SK-N-SH (cell line): ENCODE measurements at regions not wholly inside any gene's neighbourhood (a gene's known extent, or its start where the extent isn't known, plus 50 kb on each side); places are given as distances from the start of the nearest gene placed in this dataset.

Source experiments
- CTCF ChIA-PET: fragments of 300-600, 350-600 bp; formaldehyde crosslinking; extraction: SDS; loops from one replicate; lab custom pipeline; 2021; lab: Yijun Ruan, JAX
- POLR2A ChIA-PET: fragments of 350-600 bp; sonication (Branson Sonifier 250); formaldehyde crosslinking; extraction: SDS; loops from one replicate; lab custom pipeline; 2020; ENCODE audit warnings: antibody characterized with exemption, inconsistent platforms; lab: Yijun Ruan, JAX
- DNase-seq: peaks from one replicate; pipeline ENCODE4 v3.0.0; 2012
- H2AFZ ChIP-seq: fragments of 200-600 bp; sonication (generic); 2 replicates; pipeline ENCODE4 v1.8.1; 2016; ENCODE audit warnings: antibody characterized with exemption, mild to moderate bottlenecking, low read depth
- H3F3A ChIP-seq: fragments of 200-600 bp; sonication (generic); replicated peaks from 2 replicates; pipeline ENCODE3; 2016; ENCODE audit warnings: antibody characterized with exemption, mild to moderate bottlenecking; ENCODE audit not compliant: insufficient read depth
- H3K27ac ChIP-seq, 2 experiments: fragments of 200-500 bp in 1 of 2; fragments of 200-600 bp in 1 of 2; sonication (Bioruptor generic) in 1 of 2; sonication (generic), shearing (Covaris generic) in 1 of 2; 2 replicates each; pipeline versions ENCODE4 v1.5.1 to v1.6.1; 2014 to 2016; ENCODE audit warnings: low read depth in 2 of 2, inconsistent platforms in 1 of 2, low read length in 1 of 2, mild to moderate bottlenecking in 1 of 2, mixed read lengths in 1 of 2
- H3K27me3 ChIP-seq: fragments of 200-600 bp; sonication (generic), shearing (Covaris generic); 2 replicates; pipeline ENCODE4 v1.6.1; 2016; ENCODE audit warnings: mixed run types; ENCODE audit not compliant: insufficient read depth
- H3K36me3 ChIP-seq, 2 experiments: fragments of 200-500 bp in 1 of 2; fragments of 200-600 bp in 1 of 2; sonication (Bioruptor generic) in 1 of 2; sonication (generic) in 1 of 2; replicated peaks in 1 of 2; 2 replicates each; pipeline versions ENCODE3 to v1.5.1; 2014 to 2016; ENCODE audit warnings: low read length in 1 of 2, mild to moderate bottlenecking in 1 of 2; ENCODE audit not compliant: insufficient read depth in 2 of 2, control insufficient read depth in 1 of 2
- H3K4me1 ChIP-seq, 2 experiments: fragments of 200-500 bp in 1 of 2; fragments of 200-600 bp in 1 of 2; sonication (Bioruptor generic) in 1 of 2; sonication (generic), shearing (Covaris generic) in 1 of 2; 2 replicates each; pipeline versions ENCODE4 v1.5.1 to v1.6.1; 2014 to 2016; ENCODE audit warnings: low read depth in 1 of 2, low read length in 1 of 2, mixed run types in 1 of 2; ENCODE audit not compliant: insufficient read depth in 2 of 2, control insufficient read depth in 1 of 2
- H3K4me2 ChIP-seq: fragments of 200-600 bp; sonication (generic), shearing (Covaris generic); 2 replicates; pipeline ENCODE4 v1.6.1; 2017; ENCODE audit warnings: mixed run types
- H3K4me3 ChIP-seq, 2 experiments: fragments of 200-500 bp in 1 of 2; fragments of 200-600 bp in 1 of 2; sonication (Bioruptor generic) in 1 of 2; sonication (generic), shearing (Covaris generic) in 1 of 2; 2 replicates each; pipeline versions ENCODE4 v1.5.1 to v1.8.1; 2014 to 2016; ENCODE audit warnings: low read depth in 2 of 2, inconsistent platforms in 1 of 2, low read length in 1 of 2, mild to moderate bottlenecking in 1 of 2, mixed read lengths in 1 of 2, moderate library complexity in 1 of 2
- H3K79me2 ChIP-seq: fragments of 200-600 bp; sonication (generic); 2 replicates; pipeline ENCODE4 v1.8.1; 2017; ENCODE audit warnings: mild to moderate bottlenecking; ENCODE audit not compliant: insufficient read depth
- H3K9ac ChIP-seq: fragments of 200-600 bp; sonication (generic); 2 replicates; pipeline ENCODE4 v1.6.1; 2017; ENCODE audit warnings: mixed run types
- H3K9me2 ChIP-seq: fragments of 200-600 bp; sonication (generic); 2 replicates; pipeline ENCODE4 v1.6.1; 2017; ENCODE audit warnings: mixed run types
- H3K9me3 ChIP-seq: fragments of 200-600 bp; sonication (generic); 2 replicates; pipeline ENCODE4 v1.6.1; 2017; ENCODE audit warnings: mixed run types, mild to moderate bottlenecking, moderate library complexity
- H4K20me1 ChIP-seq: fragments of 200-600 bp; sonication (generic); 2 replicates; pipeline ENCODE4 v1.6.1; 2017; ENCODE audit warnings: mild to moderate bottlenecking, mixed run types; ENCODE audit not compliant: insufficient read depth
- EP300 ChIP-seq, 2 experiments: IDR thresholded peaks; 2 replicates each; pipeline versions ENCODE4 v1.4.0 to v1.6.1; 2012; ENCODE audit warnings: borderline replicate concordance in 1 of 2, low read depth in 1 of 2, low read length in 1 of 2
- EZH2phosphoT487 ChIP-seq: fragments of 200-600 bp; sonication (generic); IDR thresholded peaks from 2 replicates; pipeline ENCODE4 v1.6.1; 2017; ENCODE audit warnings: low read depth, mixed run types, mild to moderate bottlenecking, antibody characterized with exemption, moderate library complexity, borderline replicate concordance
- FOXM1 ChIP-seq: IDR thresholded peaks from 2 replicates; pipeline ENCODE4 v1.4.0; 2012; ENCODE audit warnings: low read depth, mild to moderate bottlenecking
- GABPA ChIP-seq: IDR thresholded peaks from 2 replicates; pipeline ENCODE4 v1.4.0; 2012; ENCODE audit warnings: low read depth, mild to moderate bottlenecking
- MAX ChIP-seq: IDR thresholded peaks from 2 replicates; pipeline ENCODE4 v1.4.0; 2012; ENCODE audit warnings: low read depth
- NFIC ChIP-seq: IDR thresholded peaks from 2 replicates; pipeline ENCODE4 v1.4.0; 2012; ENCODE audit warnings: borderline replicate concordance
- NRF1 ChIP-seq: IDR thresholded peaks from 2 replicates; pipeline ENCODE4 v1.6.1; 2012; ENCODE audit warnings: low read depth, mild to moderate bottlenecking, low read length
- PBX3 ChIP-seq: IDR thresholded peaks from 2 replicates; pipeline ENCODE4; 2012
- POLR2AphosphoS5 ChIP-seq: IDR thresholded peaks from 2 replicates; pipeline ENCODE4 v1.6.1; 2012; ENCODE audit warnings: low read depth, low read length
- RAD21 ChIP-seq: IDR thresholded peaks from 2 replicates; pipeline ENCODE4 v1.6.1; 2012; ENCODE audit warnings: mild to moderate bottlenecking, low read length
- RCOR1 ChIP-seq: fragments of 150-350 bp; IDR thresholded peaks from 2 replicates; pipeline ENCODE4 v1.6.1; 2017; ENCODE audit warnings: antibody characterized with exemption, low read length
- RFX5 ChIP-seq: IDR thresholded peaks from 2 replicates; pipeline ENCODE4 v1.6.1; 2012; ENCODE audit warnings: mild to moderate bottlenecking, improper control_type of control experiment, low read length
- RXRA ChIP-seq: IDR thresholded peaks from 2 replicates; pipeline ENCODE4 v1.4.0; 2012; ENCODE audit warnings: low read depth, mild to moderate bottlenecking, borderline replicate concordance
- SIN3A ChIP-seq: IDR thresholded peaks from 2 replicates; pipeline ENCODE4 v1.6.1; 2012; ENCODE audit warnings: low read depth, mild to moderate bottlenecking, low read length, moderate library complexity, borderline replicate concordance
- YY1 ChIP-seq: IDR thresholded peaks from 2 replicates; pipeline ENCODE4 v1.4.0; 2012; ENCODE audit warnings: low read depth, mild to moderate bottlenecking
- WGBS: methylation state at CpG from one replicate; pipeline ENCODE4 v1.1.6; 2017; ENCODE audit warnings: low lambda C conversion rate; 5-methylcytosine and 5-hydroxymethylcytosine counted together

DNA sequence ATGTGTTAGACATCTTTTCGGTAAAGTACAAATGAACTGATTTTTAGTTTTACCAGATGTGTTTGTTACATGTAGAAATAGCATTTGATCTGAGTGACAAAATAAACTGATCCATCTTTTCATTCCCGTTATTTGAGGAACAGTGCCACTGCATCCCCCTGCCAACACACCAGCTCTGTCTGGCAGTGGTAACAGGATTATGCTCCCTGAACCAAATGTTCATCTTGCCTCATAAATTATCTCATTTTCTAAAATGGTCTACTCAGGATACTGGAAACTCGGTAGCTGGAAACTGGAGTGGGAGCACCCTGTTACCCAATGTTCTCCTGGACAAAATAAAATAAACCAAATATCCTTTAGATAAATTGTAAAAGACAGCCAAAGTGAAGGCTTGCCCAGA is 171.6 kb downstream of the FAT4 start:
- Histone ChIP-seq H3K9me3 (no peaks in the 10 kb centered on the region), H3F3A (peaks cover 6% of the 10 kb centered on the region), H3K36me3 (peaks cover 35 to 44% of the 10 kb centered on the region in 2 experiments), H3K4me1 (peaks cover 2 to 6% of the 10 kb centered on the region in 2 experiments; a peak in 3 of 4 replicates), H3K79me2 (no peaks in the 10 kb centered on the region), H3K27me3 (no peaks in the 10 kb centered on the region), H4K20me1 (no peaks in the 10 kb centered on the region), H3K4me2 (no peak overlapping the region), H3K4me3 (no peak overlapping the region), H3K9me2 (no peaks in the 10 kb centered on the region), H2AFZ (no peak overlapping the region), H3K9ac (no peak overlapping the region), H3K27ac (no peak overlapping the region)
- DNase-seq, result no peak
- CTCF ChIA-PET, result interaction anchor here (0.7 kb wide), 1 partner anchor 552 kb away, joined by 3 read pairs; no protein-coding TSS in a partner anchor
- 73% methylated on average over 3 of the region's 3 CpGs for WGBS
- no peak for TF ChIP-seq SIN3A
- TF ChIP-seq GABPA, result no peak
- no peak for TF ChIP-seq EZH2phosphoT487
- TF ChIP-seq RFX5, result no peak
- no peak for TF ChIP-seq MAX
- TF ChIP-seq NFIC, result no peak
- no peak for TF ChIP-seq RCOR1
- TF ChIP-seq NRF1, result no peak
- TF ChIP-seq PBX3, result no peak
- no peak for TF ChIP-seq RAD21
- POLR2A ChIA-PET, result no interaction called here

DNA sequence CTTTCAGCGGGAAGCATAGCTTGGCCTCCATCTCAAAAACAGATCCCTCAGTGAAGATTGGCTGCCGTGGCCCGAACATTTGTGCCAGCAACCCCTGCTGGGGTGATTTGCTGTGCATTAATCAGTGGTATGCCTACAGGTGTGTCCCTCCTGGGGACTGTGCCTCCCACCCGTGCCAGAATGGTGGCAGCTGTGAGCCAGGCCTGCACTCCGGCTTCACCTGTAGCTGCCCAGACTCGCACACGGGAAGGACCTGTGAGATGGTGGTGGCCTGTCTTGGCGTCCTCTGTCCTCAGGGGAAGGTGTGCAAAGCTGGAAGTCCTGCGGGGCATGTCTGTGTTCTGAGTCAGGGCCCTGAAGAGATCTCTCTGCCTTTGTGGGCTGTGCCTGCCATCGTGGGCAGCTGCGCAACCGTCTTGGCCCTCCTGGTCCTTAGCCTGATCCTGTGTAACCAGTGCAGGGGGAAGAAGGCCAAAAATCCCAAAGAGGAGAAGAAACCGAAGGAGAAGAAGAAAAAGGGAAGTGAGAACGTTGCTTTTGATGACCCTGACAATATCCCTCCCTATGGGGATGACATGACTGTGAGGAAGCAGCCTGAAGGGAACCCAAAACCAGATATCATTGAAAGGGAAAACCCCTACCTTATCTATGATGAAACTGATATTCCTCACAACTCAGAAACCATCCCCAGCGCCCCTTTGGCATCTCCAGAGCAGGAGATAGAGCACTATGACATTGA is 175.4 kb downstream of the FAT4 start:
- H3K9ac ChIP-seq, result no peak overlapping the region
- TF ChIP-seq YY1 (no peak), FOXM1 (no peak), POLR2AphosphoS5 (no peak), RFX5 (no peak), RCOR1 (no peak), GABPA (no peak), RXRA (no peak), EP300 (IDR thresholded peaks at IDR 0.05; ENCODE audit: borderline replicate concordance in 1 of 2, low read depth in 1 of 2, low read length in 1 of 2) (no peak), RAD21 (no peak)
- TF ChIP-seq, all 33 proteins: peak for 0
- no peaks in the 10 kb centered on the region for H3K27me3 ChIP-seq
- H3K9me3 ChIP-seq, result no peaks in the 10 kb centered on the region
- no peak overlapping the region for H2AFZ ChIP-seq
- ChIA-PET CTCF (no interaction called here), POLR2A (no interaction called here)
- WGBS, result 76% methylated on average over 10 of the region's 15 CpGs
- H3K36me3 ChIP-seq, result peaks cover 22 to 31% of the 10 kb centered on the region in 2 experiments
- H3K4me1 ChIP-seq, result peaks cover 0 to 2% of the 10 kb centered on the region in 2 experiments; a peak in 1 of 4 replicates
- no peak for DNase-seq
- H3K9me2 ChIP-seq, result no peaks in the 10 kb centered on the region
- H3K4me2 ChIP-seq, result no peak overlapping the region
- no peak overlapping the region for H3K4me3 ChIP-seq
- no peaks in the 10 kb centered on the region for H3F3A ChIP-seq
- no peak overlapping the region for H3K27ac ChIP-seq
- no peaks in the 10 kb centered on the region for H4K20me1 ChIP-seq
- H3K79me2 ChIP-seq, result no peaks in the 10 kb centered on the region
